GM18868 (cell line): ENCODE measurements at regions not wholly inside any gene's neighbourhood (a gene's known extent, or its start where the extent isn't known, plus 50 kb on each side); places are given as distances from the start of the nearest gene placed in this dataset.
A peak's percentile ranks its signal among the peaks of the same experiment; 100 is the strongest.

Source experiments
- ATAC-seq: cut with Tn5 transposase; IDR thresholded peaks from one replicate; pipeline ENCODE4 v1.9.1; 2021; ENCODE audit warnings: mild to moderate bottlenecking, moderate library complexity; ENCODE audit not compliant: unreplicated experiment

GRCh38 chr11:15613789-15614188 is 499.1 kb downstream of the INSC start:
- no peak for ATAC-seq

DNA sequence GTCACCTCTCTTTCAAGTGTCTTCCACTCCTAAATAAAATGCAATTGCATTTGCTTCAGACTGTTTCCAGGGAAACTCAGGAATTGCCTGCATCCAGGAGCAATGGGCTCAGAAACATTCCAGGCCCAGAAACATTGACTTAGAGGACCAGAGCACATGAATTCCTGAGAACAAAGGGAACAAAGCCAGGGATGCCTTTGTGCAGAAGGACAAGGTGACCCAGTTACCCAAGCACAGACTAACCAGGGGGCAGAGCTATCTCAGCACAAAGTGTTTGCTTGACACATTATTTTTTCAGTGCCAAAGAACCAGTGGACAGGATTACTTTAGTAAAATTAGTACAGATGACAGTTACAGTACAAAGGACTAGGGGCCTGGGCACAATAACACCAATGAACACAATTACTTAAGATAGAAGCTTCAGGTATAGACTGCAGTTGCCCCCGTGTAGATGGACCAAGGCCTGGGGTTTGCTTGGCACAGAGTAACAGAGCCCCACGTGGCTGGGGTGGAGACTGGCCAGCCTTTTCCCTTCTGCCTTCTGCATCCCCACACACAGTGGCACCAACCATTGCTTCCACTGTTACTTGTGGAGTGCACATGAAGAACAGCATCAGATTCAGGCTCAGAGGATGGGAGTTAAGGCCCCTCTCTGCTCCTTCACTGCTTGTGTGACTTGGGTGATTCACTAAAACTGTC is 500.8 kb downstream of the INSC start:
- ATAC-seq = no peak

DNA sequence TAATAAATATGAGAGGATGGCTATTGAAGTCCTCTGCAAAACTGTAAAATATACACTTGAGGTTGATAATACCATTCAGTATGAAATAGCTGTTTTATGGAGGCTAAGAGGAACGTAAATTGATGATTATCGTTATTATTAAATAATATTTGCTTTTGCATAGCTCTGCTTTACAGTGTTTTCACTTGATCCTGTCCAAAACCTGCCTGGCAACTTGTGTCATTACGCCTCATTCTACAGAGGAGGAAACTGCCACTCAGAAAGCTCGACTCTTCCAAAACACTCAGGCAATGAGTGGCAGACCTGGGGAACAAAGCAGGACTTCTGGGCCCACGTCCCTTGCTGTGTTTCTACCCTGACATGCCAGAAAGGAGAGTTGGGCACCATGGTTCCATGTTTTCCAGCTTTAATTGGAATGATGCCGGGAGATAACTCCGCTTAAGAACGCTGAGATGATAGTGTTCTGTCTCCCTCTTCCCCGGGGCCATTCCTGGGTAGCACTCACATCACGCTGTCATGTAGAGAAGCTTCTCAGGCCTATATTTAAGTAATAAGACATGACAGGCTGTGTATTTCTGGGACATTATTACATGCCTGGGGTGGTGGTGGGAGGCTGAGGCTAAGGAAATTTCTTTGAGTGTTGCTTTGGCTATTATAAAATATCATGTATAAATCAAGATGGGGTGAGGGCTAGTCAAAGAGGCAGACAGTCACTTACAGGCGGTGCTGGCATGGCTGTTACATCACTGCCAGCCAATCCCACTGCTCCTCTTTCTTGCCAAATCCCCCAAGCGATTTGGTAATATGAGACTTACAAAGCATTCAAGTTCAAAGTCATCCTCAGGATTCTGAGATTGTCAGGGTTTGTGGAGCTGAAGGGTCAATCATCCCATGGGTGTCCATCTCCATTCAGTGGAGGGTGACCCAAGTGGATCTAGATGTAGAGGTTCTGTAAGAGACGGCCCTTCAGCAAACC is 501.7 kb downstream of the INSC start:
- no peak for ATAC-seq

- ATAC-seq = no peak
Observed at GRCh38 chr11:15617126-15617525, 502.4 kb downstream of the INSC start.

- no peak for ATAC-seq
Observed at GRCh38 chr11:15618583-15619032, 503.9 kb downstream of the INSC start.

DNA sequence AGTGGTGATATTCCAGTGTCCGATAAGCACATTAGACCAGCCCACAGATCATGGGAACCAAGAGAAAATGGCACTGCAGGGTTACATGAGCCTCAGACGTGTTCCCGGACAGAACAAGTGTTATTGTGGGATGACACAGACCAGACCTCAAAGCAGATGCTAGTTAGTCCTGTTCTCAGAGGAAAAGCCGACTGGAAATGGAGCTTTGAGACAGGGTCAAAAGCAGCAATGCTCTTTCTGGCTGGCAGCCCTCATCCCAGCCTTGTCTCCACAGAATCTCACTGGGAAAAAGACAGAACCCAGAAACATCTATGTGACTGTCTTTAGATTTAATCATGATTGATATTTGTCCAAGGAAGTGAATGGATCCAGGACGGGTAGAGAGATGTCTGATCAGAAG is 506.8 kb downstream of the INSC start:
- no peak for ATAC-seq

DNA sequence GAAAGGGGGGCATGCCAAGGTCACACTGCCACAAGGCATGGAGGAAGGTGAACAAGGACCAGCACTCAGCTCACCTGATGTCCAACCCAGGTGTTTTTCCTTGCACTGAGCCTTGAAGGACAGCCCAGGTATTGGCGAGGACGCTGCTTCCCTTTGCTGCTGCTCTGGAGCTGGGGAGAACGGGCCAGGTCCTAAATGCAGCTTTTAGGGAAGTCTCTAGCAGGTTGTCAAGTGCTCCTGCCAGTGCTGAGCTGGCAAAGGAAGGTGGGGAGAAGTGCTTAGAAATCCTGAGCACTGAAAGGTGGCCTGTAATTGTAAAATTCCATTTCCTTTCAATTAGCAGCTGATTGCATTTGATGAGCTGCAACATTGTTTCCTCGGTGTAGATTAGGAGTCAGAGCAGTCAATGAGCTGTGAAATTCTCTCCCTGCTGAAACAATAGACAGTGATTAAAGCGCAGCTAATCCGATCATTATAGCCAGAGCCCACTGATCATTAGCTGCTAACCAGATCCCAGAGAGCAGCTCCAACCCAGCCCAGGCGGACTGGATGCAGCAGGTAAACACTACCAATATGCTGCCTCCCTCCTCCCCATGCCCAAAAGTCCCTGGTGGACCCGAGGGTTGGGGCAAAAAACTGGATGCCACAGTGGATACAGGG is 507.6 kb downstream of the INSC start:
- no peak for ATAC-seq

DNA sequence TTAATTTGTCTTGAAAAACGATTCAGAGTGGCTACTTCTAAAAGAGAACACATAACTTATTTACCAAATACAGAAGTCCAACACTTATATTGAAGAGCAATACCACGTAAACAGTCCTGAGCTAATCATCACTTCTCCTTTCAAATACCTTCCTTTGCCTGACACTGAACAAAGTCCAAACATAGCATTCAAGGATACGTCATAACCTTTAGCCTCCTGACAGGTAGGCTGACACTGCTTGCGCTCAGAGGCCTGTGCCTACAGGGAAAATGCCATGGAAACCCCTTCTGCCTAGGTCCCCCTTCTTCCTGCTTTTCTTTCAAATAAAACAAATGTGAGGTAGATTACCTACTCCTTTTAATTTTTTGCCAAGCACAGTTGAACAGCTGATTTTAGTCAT is 510.0 kb downstream of the INSC start:
- ATAC-seq = no peak

DNA sequence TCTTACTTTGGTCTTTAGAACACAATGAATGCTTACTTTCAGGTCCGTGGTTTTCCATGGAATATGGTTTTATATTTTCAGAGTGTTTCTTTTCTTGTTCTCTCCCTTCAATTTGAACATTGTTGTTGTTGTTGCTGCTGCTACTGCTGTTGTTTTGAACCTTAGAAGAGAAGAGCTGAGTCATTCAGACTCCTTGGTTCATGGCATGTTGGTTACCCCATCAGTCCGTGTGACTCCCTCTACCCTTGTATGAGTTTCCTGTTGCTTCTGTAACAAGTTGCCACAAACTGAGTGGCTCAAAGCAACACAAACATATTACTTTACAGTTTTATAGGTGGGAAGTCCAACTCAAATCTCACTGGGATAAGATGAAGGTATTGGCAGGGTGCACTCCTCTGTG is 511.0 kb downstream of the INSC start:
- no peak for ATAC-seq

DNA sequence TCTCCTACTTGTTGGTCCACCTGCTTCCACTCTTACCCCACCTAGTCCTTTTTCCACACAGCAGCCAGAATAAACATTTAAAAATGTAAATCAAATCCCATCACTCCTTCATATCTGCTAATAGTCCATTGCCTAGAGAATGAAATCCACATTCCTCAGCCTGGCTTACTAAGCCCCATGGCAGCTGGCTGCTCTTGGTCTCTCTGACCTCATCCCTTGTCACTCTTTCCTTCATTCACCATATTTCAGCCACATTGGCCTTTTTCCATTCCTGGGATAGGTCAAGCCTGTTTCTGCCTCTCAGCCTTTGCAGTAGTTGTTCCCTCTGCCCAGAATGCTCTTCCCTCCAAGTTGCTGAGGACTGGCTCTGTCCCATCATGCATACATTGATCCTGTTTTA is 512.8 kb downstream of the INSC start:
- ATAC-seq = no peak

DNA sequence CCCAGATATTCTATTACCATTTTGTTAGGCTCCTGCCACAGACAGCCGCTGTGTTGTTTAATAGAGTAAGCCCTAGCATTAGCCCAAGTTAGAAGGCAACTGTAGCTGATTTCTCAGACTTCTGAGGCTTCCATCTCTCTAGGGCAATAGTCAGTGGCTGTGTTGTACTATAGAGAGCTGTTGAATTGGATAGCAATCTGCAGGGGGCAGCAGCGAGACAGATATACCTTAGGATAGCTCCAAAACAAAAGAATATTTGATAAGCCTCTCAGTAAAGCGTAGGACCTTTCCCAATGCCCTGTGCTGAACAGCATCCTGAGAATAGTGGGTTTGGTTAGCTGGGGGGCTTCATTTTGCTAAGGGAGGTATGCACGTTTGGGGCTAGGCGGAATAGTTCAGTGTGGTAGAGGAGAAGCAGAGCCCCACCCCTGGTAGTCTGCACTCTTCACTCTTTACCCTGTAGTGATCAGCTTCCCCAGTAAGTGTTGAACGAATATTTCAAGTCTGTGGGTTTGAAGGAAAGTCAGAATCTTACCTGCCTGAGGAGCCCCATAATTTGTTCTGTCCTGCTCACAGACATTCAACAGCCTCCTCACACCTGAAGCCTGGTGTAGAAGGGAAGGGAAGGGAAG is 515.1 kb downstream of the INSC start:
- ATAC-seq = peak; percentile 54

DNA sequence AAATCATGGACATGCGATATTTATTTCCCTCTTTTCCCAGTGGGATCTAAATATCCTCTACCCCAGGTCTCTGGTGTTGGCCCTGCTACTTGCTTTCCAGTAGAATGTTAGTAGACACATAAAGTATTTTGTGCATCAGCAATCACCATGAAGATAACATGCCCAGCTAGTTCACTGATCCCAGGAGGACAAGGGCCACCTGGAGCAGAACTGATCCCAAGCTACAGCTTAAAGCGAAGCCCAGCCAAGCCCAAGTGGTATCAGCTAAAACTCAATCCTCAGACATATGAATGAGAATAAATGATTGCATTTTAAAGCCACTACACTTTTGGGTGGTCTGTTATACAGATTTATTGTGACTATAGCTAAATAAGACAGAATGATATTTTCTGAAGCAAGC is 516.2 kb downstream of the INSC start:
- no peak for ATAC-seq

- ATAC-seq = no peak
Observed at GRCh38 chr11:15635521-15635920, 520.8 kb downstream of the INSC start.

DNA sequence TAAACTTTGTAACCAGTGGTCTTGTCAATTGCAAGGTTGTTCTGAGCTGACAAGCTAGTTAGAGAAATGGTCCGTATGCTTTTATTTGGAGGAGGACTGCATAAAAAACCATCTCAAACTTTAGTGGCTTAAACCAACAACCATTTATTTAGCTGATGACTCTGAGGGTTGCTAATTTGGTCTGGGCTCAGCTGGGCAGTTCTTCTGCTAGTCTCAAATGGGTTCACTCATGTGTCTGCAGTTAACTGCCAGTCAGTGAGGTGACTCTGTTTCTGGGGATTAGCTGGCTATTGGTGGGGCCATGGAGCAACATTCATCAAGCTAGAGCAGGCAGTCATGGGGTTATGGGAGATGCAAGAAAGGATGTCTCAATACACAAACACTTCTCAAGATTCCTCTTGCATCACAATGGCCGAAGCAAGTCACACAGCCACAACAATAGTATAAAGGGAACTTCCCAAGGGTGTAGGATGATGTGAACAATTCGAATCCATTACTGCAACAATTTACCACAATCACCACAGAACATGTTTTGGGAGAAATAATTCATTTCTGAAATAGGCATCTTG is 521.9 kb downstream of the INSC start:
- no peak for ATAC-seq

- ATAC-seq = no peak
Observed at GRCh38 chr11:15638386-15638787, 523.7 kb downstream of the INSC start.

DNA sequence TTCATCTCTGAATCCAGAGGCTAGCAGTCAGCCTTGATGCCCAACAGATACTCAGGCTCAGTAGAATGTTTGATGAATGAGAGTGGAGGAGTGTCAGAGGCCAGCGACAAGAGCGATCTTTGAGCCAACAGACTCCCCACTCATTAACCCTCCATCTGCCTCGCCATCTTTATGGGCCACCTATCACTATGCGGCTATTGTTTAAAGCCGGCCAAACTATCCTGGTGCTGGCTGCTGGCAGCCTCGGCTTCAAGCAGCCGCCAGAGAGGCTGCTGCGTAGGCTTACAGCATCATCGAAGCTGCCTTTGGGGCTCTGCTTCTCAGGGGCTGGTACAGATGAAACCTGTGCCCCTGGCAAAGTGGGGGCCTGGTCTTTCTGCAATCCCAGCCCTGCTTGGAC is 525.6 kb downstream of the INSC start:
- ATAC-seq = no peak

GRCh38 chr11:15641271-15642045 is 526.7 kb downstream of the INSC start:
- ATAC-seq = no peak

GRCh38 chr11:15645201-15645600 is 530.5 kb downstream of the INSC start:
- no peak for ATAC-seq

GRCh38 chr11:15649371-15650104 is 534.8 kb downstream of the INSC start:
- ATAC-seq = no peak
